Kidney (tissue), 13 donors: ENCODE measurements at regions not wholly inside any gene's neighbourhood (a gene's known extent, or its start where the extent isn't known, plus 50 kb on each side); places are given as distances from the start of the nearest gene placed in this dataset.

Source experiments
- DNase-seq, 5 donors: peaks; one replicate each; pipeline ENCODE4 v3.0.0-alpha.2; 2013 to 2020
- FAIRE-seq: peaks from 2 replicates; lab custom pipeline; 2012; peaks lifted over from hg19 to GRCh38; lab: Jason Lieb, UNC
- H3K27ac ChIP-seq, 2 donors: one replicate each; pipeline ENCODE4 v1.7.0; 2013; ENCODE audit warnings: low read depth in 2 of 2, low read length in 2 of 2, inconsistent platforms in 1 of 2
- H3K27me3 ChIP-seq: one replicate; pipeline ENCODE4 v1.7.1; 2013; ENCODE audit warnings: low read length, inconsistent platforms; ENCODE audit not compliant: control insufficient read depth, insufficient read depth
- H3K36me3 ChIP-seq, 3 donors: one replicate each; pipeline versions ENCODE4 v1.7.0 to v1.7.1; 2013; ENCODE audit warnings: low read length in 3 of 3, control low read depth in 1 of 3, inconsistent platforms in 1 of 3; ENCODE audit not compliant: insufficient read depth in 3 of 3, control insufficient read depth in 2 of 3
- H3K4me1 ChIP-seq, 3 donors: one replicate each; pipeline versions ENCODE4 v1.7.0 to v1.7.1; 2013; ENCODE audit warnings: low read length in 3 of 3, inconsistent platforms in 1 of 3, low read depth in 1 of 3; ENCODE audit not compliant: control insufficient read depth in 2 of 3, insufficient read depth in 2 of 3
- H3K4me3 ChIP-seq, 3 donors: one replicate each; pipeline versions ENCODE4 v1.7.0 to v1.8.1; 2013; ENCODE audit warnings: low read length in 3 of 3, control low read depth in 1 of 3, inconsistent platforms in 1 of 3
- H3K9ac ChIP-seq, 3 donors: one replicate each; pipeline versions ENCODE4 v1.7.0 to v1.7.1; 2013; ENCODE audit warnings: low read length in 3 of 3, control low read depth in 1 of 3, inconsistent platforms in 1 of 3
- H3K9me3 ChIP-seq, 3 donors: one replicate each; pipeline versions ENCODE4 v1.7.0 to v1.7.1; 2013; ENCODE audit warnings: low read length in 3 of 3, control low read depth in 1 of 3, inconsistent platforms in 1 of 3; ENCODE audit not compliant: control insufficient read depth in 2 of 3, insufficient read depth in 1 of 3
- CTCF ChIP-seq: IDR thresholded peaks from 3 replicates; pipeline ENCODE4 v1.5.1; 2012; ENCODE audit warnings: mild to moderate bottlenecking, moderate library complexity, borderline replicate concordance; ENCODE audit not compliant: insufficient read depth; ENCODE audit errors: extremely low read depth
- intact Hi-C: fragments of 100-400 bp; cut with DNase I; formaldehyde crosslinking; loops from one replicate; pipeline ENCODE4 v1.11.1; 2022
- donor health status: control.
- donor health status: control.
- donor health status: control.
- donor health status: control.
- donor health status: control.
- donor health status: DM: yes; HTN: yes; CAD: no.
- donor health status: Normal renal cell carcinoma (clear cell type).

GRCh38 chrX:2585158-2585470, 84.3 kb upstream of the DHRSX start:
- no peak for TF ChIP-seq CTCF
- no peak overlapping the region for H3K9ac ChIP-seq
- H3K4me1 ChIP-seq, result no peaks in the 10 kb centered on the region
- H3K4me3 ChIP-seq, result no peak overlapping the region
- intact Hi-C loops, result no loop called here
- no peaks in the 10 kb centered on the region for H3K36me3 ChIP-seq
- no peaks in the 10 kb centered on the region for H3K9me3 ChIP-seq
- no peak overlapping the region for H3K27ac ChIP-seq
- peaks cover 19% of the 10 kb centered on the region for H3K27me3 ChIP-seq
- DNase-seq (no peak), FAIRE-seq (no peak)

- no peak overlapping the region for H3K9ac ChIP-seq
- intact Hi-C loops, result no loop called here
- H3K36me3 ChIP-seq, result no peaks in the 10 kb centered on the region
- no peak for TF ChIP-seq CTCF
- no peaks in the 10 kb centered on the region for H3K9me3 ChIP-seq
- peak in 4 of 5 donors; percentile 28 to 58 (median 42) for DNase-seq
- no peaks in the 10 kb centered on the region for H3K4me1 ChIP-seq
- no peak overlapping the region for H3K4me3 ChIP-seq
- H3K27ac ChIP-seq, result no peak overlapping the region
- no peak for FAIRE-seq
- peaks cover 19% of the 10 kb centered on the region for H3K27me3 ChIP-seq
Measured at GRCh38 chrX:2584251-2585157, 83.7 kb upstream of the DHRSX start.

- FAIRE-seq (no peak), DNase-seq (peak in 3 of 5 donors; percentile 18 to 74 (median 52))
- TF ChIP-seq CTCF, result no peak
- no peak overlapping the region for H3K27ac ChIP-seq
- peaks cover 19% of the 10 kb centered on the region for H3K27me3 ChIP-seq
- H3K9me3 ChIP-seq, result no peaks in the 10 kb centered on the region
- H3K4me3 ChIP-seq, result no peak overlapping the region
- no peaks in the 10 kb centered on the region for H3K36me3 ChIP-seq
- H3K4me1 ChIP-seq, result no peaks in the 10 kb centered on the region
- intact Hi-C loops, result no loop called here
- H3K9ac ChIP-seq, result no peak overlapping the region
Measured at GRCh38 chrX:2583194-2584162, 82.7 kb upstream of the DHRSX start.
